ENCODE measurements at regions not wholly inside any gene's neighbourhood (a gene's known extent, or its start where the extent isn't known, plus 50 kb on each side); places are given as distances from the start of the nearest gene placed in this dataset.

DNA sequence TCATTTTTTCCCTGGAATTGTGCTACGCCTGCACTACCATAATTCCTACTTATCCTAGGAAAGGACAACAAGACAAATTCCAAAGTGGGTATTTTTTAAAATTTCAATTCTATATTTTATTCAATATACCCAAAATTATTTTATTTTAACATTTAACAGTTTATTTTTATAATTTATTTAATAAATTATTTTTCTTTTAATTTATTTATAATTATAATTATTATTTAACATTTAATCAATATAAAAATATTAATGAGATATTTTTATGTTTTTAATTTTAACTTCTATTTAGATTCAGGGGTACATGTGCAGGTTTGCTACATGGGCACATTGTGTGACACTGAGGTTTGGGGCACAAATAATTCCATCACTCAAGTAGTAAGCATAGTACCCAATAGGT lies 65.6 kb upstream of the VSTM2A start:
- TF ChIP-seq FOXP2 (optimal IDR thresholded peaks at IDR 0.05; ENCODE audit: borderline replicate concordance, extremely low read depth, extremely low read length, insufficient read depth) (no peak), TAF1 (IDR thresholded peaks at IDR 0.05; ENCODE audit: borderline replicate concordance, insufficient read depth, low read length) (no peak), POLR2AphosphoS5 (IDR thresholded peaks at IDR 0.05; ENCODE audit: low read depth, low read length) (no peak), REST (IDR thresholded peaks at IDR 0.05; ENCODE audit: insufficient read depth in 1 of 2, low read depth in 2 of 2, low read length in 2 of 2) (no peak), SIN3A (IDR thresholded peaks at IDR 0.05; ENCODE audit: borderline replicate concordance, insufficient read depth, low read length) (no peak)

GRCh38 chr7:54477083-54477482 lies 65.1 kb upstream of the VSTM2A start:
- TF ChIP-seq POLR2AphosphoS5 (IDR thresholded peaks at IDR 0.05; ENCODE audit: low read depth, low read length) (no peak), SIN3A (IDR thresholded peaks at IDR 0.05; ENCODE audit: borderline replicate concordance, insufficient read depth, low read length) (no peak), FOXP2 (optimal IDR thresholded peaks at IDR 0.05; ENCODE audit: borderline replicate concordance, extremely low read depth, extremely low read length, insufficient read depth) (no peak), TAF1 (IDR thresholded peaks at IDR 0.05; ENCODE audit: borderline replicate concordance, insufficient read depth, low read length) (no peak), REST (IDR thresholded peaks at IDR 0.05; ENCODE audit: insufficient read depth in 1 of 2, low read depth in 2 of 2, low read length in 2 of 2) (no peak)

GRCh38 chr7:54483523-54483922 lies 58.7 kb upstream of the VSTM2A start:
- TF ChIP-seq FOXP2 (optimal IDR thresholded peaks at IDR 0.05; ENCODE audit: borderline replicate concordance, extremely low read depth, extremely low read length, insufficient read depth) (no peak), POLR2AphosphoS5 (IDR thresholded peaks at IDR 0.05; ENCODE audit: low read depth, low read length) (no peak), SIN3A (IDR thresholded peaks at IDR 0.05; ENCODE audit: borderline replicate concordance, insufficient read depth, low read length) (no peak), REST (IDR thresholded peaks at IDR 0.05; ENCODE audit: insufficient read depth in 1 of 2, low read depth in 2 of 2, low read length in 2 of 2) (no peak), TAF1 (IDR thresholded peaks at IDR 0.05; ENCODE audit: borderline replicate concordance, insufficient read depth, low read length) (no peak)

DNA sequence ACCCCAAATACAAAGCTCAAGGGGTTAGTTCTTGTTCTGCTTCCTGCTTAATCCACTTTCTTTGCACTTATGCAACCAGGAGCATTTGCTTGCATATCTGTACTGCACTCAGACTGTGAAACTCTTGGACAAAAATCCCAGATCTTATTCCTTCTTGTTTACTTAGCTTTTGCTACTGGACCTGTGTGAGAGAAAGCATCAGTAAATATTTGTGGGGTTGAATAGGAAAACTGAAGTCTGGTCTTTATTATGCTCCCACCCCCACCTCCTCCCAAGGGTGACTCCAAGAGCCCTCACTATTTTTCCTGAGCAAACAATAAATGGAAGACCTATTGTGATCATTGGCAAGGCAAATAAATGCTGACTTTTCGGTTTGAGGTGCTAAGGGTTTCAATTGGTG lies 57.1 kb upstream of the VSTM2A start:
- no peak for TF ChIP-seq REST (IDR thresholded peaks at IDR 0.05; ENCODE audit: insufficient read depth in 1 of 2, low read depth in 2 of 2, low read length in 2 of 2)
- no peak for TF ChIP-seq POLR2AphosphoS5 (IDR thresholded peaks at IDR 0.05; ENCODE audit: low read depth, low read length)
- TF ChIP-seq TAF1 (IDR thresholded peaks at IDR 0.05; ENCODE audit: borderline replicate concordance, insufficient read depth, low read length), result no peak
- no peak for TF ChIP-seq FOXP2 (optimal IDR thresholded peaks at IDR 0.05; ENCODE audit: borderline replicate concordance, extremely low read depth, extremely low read length, insufficient read depth)
- no peak for TF ChIP-seq SIN3A (IDR thresholded peaks at IDR 0.05; ENCODE audit: borderline replicate concordance, insufficient read depth, low read length)

Measured in PFSK-1 (cell line).